HG02870 (cell line): ENCODE measurements at regions not wholly inside any gene's neighbourhood (a gene's known extent, or its start where the extent isn't known, plus 50 kb on each side); places are given as distances from the start of the nearest gene placed in this dataset.
"Not testable (repeated sequence)": the region's sequence is repeated elsewhere in the genome, so short reads cannot be mapped to it uniquely, and the experiment has no call there.

Experiments used
- ATAC-seq: cut with Tn5 transposase; IDR thresholded peaks from one replicate; pipeline ENCODE4 v1.9.1; 2021; ENCODE audit warnings: mild to moderate bottlenecking, moderate library complexity; ENCODE audit not compliant: unreplicated experiment

- ATAC-seq = no peak
Measured at GRCh38 chr4:149211876-149212275, 603.8 kb downstream of the IQCM start.

- ATAC-seq = no peak
Measured at GRCh38 chr4:149203256-149204001, 612.2 kb downstream of the IQCM start.

- no peak for ATAC-seq
Measured at GRCh38 chr4:149202117-149202516, 613.5 kb downstream of the IQCM start.

DNA sequence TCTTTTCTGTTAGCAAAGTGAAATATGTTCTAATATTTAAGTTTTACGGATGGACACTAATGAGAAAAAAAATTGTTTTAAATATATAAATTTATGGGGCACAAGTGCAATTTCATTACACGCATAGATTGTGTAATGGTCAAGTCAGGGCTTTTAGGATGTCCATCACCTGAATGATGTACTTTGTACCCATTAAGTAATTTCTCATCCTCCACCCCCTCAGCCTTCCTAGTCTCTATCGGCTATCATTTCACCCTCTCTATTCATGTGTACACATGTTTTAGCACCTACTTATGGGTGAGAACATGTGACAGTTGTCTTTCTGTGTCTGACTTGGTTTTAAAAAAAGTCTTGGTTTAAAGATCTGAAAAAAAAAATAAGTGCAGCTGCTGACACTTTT lies 616.0 kb downstream of the IQCM start:
- no peak for ATAC-seq

- no peak for ATAC-seq
Measured at GRCh38 chr4:149194061-149194460, 621.6 kb downstream of the IQCM start.

GRCh38 chr4:149187726-149188125 lies 627.9 kb downstream of the IQCM start:
- ATAC-seq = no peak

DNA sequence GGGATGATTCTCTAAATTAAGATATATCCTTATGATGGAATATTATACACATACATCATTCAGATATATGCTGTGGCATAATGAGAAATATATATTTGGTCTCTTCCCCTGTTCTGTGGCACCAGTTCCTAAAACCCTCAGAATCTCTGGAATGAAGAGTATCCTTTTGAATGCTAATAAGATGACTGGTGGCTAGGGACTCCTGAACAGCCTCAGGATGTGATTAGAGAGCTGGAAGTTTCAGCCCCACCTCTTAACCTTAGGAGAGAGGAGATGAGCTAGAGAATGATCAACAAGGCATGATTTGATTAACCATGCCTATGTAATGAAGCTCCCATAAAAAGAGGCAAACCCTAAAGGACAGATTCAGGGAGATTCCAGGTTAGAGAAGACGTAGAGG lies 632.0 kb downstream of the IQCM start:
- ATAC-seq = no peak

DNA sequence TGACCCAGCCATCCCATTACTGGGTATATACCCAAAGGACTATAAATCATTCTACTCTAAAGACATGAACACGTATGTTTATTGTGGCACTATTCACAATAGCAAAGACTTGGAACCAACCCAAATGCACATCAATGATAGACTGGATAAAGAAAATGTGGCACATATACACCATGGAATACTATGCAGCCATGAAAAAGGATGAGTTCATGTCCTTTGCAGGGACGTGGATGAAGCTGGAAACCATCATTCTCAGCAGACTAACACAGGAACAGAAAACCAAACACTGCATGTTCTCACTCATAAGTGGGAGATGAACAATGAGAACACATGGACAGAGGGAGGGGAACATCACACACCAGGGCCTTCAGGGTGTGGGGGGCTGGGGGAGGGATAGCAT lies 634.2 kb downstream of the IQCM start:
- ATAC-seq = not testable (repeated sequence)

DNA sequence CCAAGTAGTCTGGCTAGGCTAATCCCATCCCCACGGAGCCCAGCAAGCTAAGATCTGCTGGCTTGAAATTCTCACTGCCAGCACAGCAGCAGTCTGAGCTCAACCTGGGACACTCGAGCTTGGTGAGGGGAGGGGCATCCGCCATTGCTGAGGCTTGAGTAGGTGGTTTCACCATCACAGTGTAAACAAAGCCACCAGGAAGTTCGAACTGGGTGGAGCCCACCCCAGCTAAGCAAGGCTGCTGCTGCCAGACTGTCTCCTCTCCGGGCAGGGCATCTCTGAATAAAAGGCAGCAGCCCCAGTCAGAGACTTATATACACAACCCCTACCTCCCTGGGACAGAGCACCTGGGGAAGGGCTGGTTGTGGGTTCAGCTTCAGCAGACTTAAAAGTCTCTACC lies 639.6 kb downstream of the IQCM start:
- no peak for ATAC-seq

- ATAC-seq = no peak
Measured at GRCh38 chr4:149175549-149175948, 640.1 kb downstream of the IQCM start.

GRCh38 chr4:149173241-149174013 lies 642.2 kb downstream of the IQCM start:
- no peak for ATAC-seq

- no peak for ATAC-seq
Measured at GRCh38 chr4:149168645-149169044, 647.0 kb downstream of the IQCM start.

GRCh38 chr4:149166876-149167275 lies 648.8 kb downstream of the IQCM start:
- ATAC-seq = no peak

DNA sequence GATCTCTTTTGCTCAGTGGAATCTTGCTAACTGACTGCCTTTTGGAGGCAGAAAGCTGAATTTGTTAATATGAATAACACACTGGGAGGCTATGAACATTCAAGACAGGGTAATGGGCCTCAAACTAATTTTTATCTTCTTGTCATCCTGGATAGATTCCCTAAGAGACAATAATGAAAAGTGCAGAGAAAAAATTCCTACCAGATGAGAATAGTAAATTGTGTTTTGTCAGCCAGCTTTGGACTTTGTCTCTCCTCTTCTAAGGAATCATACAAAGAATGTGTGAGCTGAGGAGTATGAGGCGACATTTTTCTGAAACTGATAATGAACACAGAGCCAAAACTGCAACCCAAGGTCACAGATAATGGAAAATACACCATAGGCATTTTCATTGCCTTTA lies 649.3 kb downstream of the IQCM start:
- ATAC-seq = no peak

GRCh38 chr4:149164282-149164681 lies 651.4 kb downstream of the IQCM start:
- no peak for ATAC-seq

GRCh38 chr4:149161247-149161646 lies 654.4 kb downstream of the IQCM start:
- no peak for ATAC-seq

DNA sequence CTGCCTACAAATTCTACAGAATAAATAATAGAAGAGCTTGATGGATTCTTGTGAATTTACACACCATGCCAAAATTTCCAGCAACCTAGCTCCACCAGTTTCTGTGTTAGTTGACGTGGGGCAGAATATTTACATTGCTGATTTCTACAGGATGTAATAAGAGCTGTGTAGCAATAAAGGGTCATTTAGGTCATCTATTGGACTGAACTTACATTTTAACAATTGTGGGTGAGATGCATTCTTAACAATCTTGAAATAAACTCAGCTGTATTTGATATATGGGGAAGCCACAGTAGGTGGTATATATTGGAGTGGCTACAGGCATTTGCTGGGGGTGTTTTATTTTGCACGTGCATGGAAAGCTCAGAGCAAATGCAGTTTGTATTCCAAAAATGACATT lies 655.3 kb downstream of the IQCM start:
- ATAC-seq = no peak

DNA sequence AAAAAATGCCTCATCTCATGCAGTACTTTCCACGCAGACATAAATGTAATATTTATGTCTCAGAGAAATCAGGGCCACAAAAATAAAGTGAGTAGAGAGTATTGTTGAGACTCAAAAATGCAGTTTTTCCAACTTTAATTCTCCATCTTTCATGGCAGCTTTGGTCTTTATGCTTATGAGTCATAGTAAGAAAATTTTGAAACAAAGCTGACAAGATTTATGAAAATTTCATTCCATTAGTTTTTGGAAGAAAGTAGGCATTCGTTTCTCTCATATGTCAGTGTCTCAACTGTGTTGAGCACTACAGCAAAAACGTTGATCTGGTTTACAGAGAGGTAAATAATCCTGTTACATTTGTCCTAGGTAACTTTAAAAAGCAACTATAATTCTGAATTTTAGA lies 656.8 kb downstream of the IQCM start:
- ATAC-seq = no peak

DNA sequence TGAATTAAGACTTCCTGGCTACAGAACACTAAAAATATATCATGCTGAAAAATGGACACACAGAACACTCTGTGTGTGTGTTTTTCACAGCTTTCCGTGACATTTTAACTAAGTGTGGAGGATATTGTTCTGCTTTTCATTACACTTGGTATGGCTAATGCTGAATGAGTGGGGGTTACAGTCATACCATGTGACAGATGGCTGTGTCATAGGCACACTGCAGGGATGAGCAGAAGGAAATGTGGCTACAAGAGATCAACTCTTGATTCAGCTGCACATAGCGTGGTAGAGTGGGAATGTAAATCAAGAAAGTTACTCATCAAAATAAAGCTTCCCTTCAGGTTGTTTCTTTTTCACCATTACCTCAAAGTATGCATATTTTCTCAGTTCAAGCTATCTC lies 669.8 kb downstream of the IQCM start:
- ATAC-seq = no peak

DNA sequence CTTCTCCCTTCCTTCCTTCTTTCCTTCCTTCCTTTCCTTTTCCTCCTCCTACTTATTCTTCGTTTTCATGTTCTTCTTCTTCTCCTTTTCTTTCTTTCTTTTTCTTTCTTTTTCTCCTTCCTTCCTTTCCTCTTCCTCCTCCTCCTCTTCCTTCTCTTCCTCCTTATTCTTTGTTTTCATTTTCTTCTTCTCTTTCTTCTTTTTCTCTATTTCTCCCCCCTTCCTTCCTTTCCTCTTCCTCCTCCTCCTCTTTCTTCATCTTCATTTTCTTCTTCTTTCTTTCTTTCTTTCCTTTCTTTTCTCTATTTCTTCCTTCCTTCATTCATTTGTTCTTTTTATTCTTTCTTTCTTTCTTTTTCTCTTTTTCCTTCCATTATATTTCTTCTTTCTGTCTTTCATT lies 671.6 kb downstream of the IQCM start:
- no peak for ATAC-seq

GRCh38 chr4:149141391-149141790 lies 674.3 kb downstream of the IQCM start:
- ATAC-seq = no peak

GRCh38 chr4:149140841-149141240 lies 674.8 kb downstream of the IQCM start:
- no peak for ATAC-seq
